CD14-positive monocyte (primary cell): ENCODE measurements at regions not wholly inside any gene's neighbourhood (a gene's known extent, or its start where the extent isn't known, plus 50 kb on each side); places are given as distances from the start of the nearest gene placed in this dataset.

Experiments
- DNase-seq, 3 donors: peaks; one replicate each; pipeline ENCODE4 v3.0.0-alpha.2; 2011 to 2022
- H2AFZ ChIP-seq: 2 replicates; pipeline ENCODE4 v1.6.0; 2012; ENCODE audit warnings: mild to moderate bottlenecking, low read depth, low read length, inconsistent platforms; ENCODE audit not compliant: insufficient read depth, poor library complexity, severe bottlenecking
- H3K27ac ChIP-seq, 2 donors: 1 replicate in 1 of 2; 2 replicates in 1 of 2; pipeline ENCODE4 v1.5.1; 2012 to 2013; ENCODE audit warnings: low read length in 2 of 2, control low read depth in 1 of 2, inconsistent platforms in 1 of 2, low read depth in 1 of 2, mild to moderate bottlenecking in 1 of 2
- H3K27me3 ChIP-seq, 2 donors: one replicate each; pipeline versions ENCODE4 v1.6.0 to v1.6.1; 2011 to 2013; ENCODE audit warnings: low read length in 2 of 2; ENCODE audit not compliant: control insufficient read depth in 2 of 2, insufficient read depth in 2 of 2
- H3K36me3 ChIP-seq, 2 donors: replicated peaks in 1 of 2; 1 replicate in 1 of 2; 2 replicates in 1 of 2; pipeline versions ENCODE4 v1.5.1 to v1.6.1; 2012 to 2013; ENCODE audit warnings: low read length in 2 of 2, control low read depth in 1 of 2, inconsistent platforms in 1 of 2, mild to moderate bottlenecking in 1 of 2; ENCODE audit not compliant: insufficient read depth in 2 of 2, control insufficient read depth in 1 of 2
- H3K4me1 ChIP-seq, 2 donors: 1 replicate in 1 of 2; 2 replicates in 1 of 2; pipeline versions ENCODE4 v1.5.1 to v1.6.1; 2012 to 2013; ENCODE audit warnings: low read length in 2 of 2, control low read depth in 1 of 2, inconsistent platforms in 1 of 2, mild to moderate bottlenecking in 1 of 2, moderate library complexity in 1 of 2; ENCODE audit not compliant: insufficient read depth in 2 of 2, control insufficient read depth in 1 of 2
- H3K4me2 ChIP-seq: replicated peaks from 2 replicates; pipeline ENCODE3; 2012; ENCODE audit warnings: low read length, moderate library complexity, mild to moderate bottlenecking; ENCODE audit not compliant: poor library complexity, severe bottlenecking; ENCODE audit errors: extremely low read depth
- H3K4me3 ChIP-seq, 3 experiments: fragments of 200-600 bp in 1 of 3; sonication (generic) in 1 of 3; replicated peaks in 1 of 3; 1 replicate in 2 of 3; 2 replicates in 1 of 3; pipeline ENCODE4 v1.5.1; 2011 to 2013; ENCODE audit warnings: low read length in 3 of 3, mild to moderate bottlenecking in 3 of 3, control low read depth in 2 of 3, low read depth in 2 of 3, inconsistent platforms in 1 of 3, moderate library complexity in 1 of 3
- H3K79me2 ChIP-seq: 2 replicates; pipeline ENCODE4 v1.6.0; 2012; ENCODE audit warnings: mild to moderate bottlenecking, control low read depth, inconsistent platforms, low read length, moderate library complexity; ENCODE audit not compliant: insufficient read depth
- H3K9ac ChIP-seq: 2 replicates; pipeline ENCODE4 v1.6.0; 2017; ENCODE audit warnings: low read length, mild to moderate bottlenecking; ENCODE audit not compliant: insufficient read depth, poor library complexity, severe bottlenecking
- H3K9me3 ChIP-seq, 2 donors: replicated peaks in 1 of 2; 1 replicate in 1 of 2; 2 replicates in 1 of 2; pipeline versions ENCODE4 v1.5.1 to v1.6.1; 2012 to 2013; ENCODE audit warnings: low read length in 2 of 2, control low read depth in 1 of 2; ENCODE audit not compliant: control insufficient read depth in 1 of 2, insufficient read depth in 1 of 2
- H4K20me1 ChIP-seq: 2 replicates; pipeline ENCODE4 v1.6.0; 2012; ENCODE audit warnings: mild to moderate bottlenecking, low read length, control low read depth, moderate library complexity; ENCODE audit not compliant: insufficient read depth
- H3K27ac Mint-ChIP-seq, 7 donors: one replicate each; pipeline ENCODE4 v1.8.0; 2020; ENCODE audit warnings: mild to moderate bottlenecking in 7 of 7, mixed read lengths in 7 of 7, moderate library complexity in 6 of 7, inconsistent platforms in 2 of 7
- H3K27me3 Mint-ChIP-seq, 3 donors: one replicate each; pipeline ENCODE4 v1.8.0; 2021 to 2022; ENCODE audit warnings: low read depth in 3 of 3, mild to moderate bottlenecking in 3 of 3, mixed read lengths in 3 of 3, moderate library complexity in 3 of 3, inconsistent platforms in 1 of 3
- H3K36me3 Mint-ChIP-seq, 2 donors: one replicate each; pipeline ENCODE4 v1.8.0; 2020; ENCODE audit warnings: mixed read lengths in 2 of 2, inconsistent platforms in 1 of 2, mild to moderate bottlenecking in 1 of 2
- H3K4me1 Mint-ChIP-seq: one replicate; pipeline ENCODE4 v1.8.0; 2020; ENCODE audit warnings: mild to moderate bottlenecking, mixed read lengths
- H3K4me3 Mint-ChIP-seq, 2 donors: one replicate each; pipeline ENCODE4 v1.8.0; 2020; ENCODE audit warnings: mild to moderate bottlenecking in 2 of 2, mixed read lengths in 2 of 2, moderate library complexity in 1 of 2
- H3K9me3 Mint-ChIP-seq, 7 donors: one replicate each; pipeline ENCODE4 v1.8.0; 2020 to 2022; ENCODE audit warnings: mixed read lengths in 7 of 7, mild to moderate bottlenecking in 6 of 7, moderate library complexity in 6 of 7, inconsistent platforms in 2 of 7
- WGBS: methylation state at CpG from one replicate; pipeline ENCODE4 v1.1.5; 2013; ENCODE audit warnings: missing lambda C conversion rate; ENCODE audit not compliant: insufficient coverage; 5-methylcytosine and 5-hydroxymethylcytosine counted together
- intact Hi-C, 2 donors: fragments of 100-400 bp; cut with micrococcal nuclease; formaldehyde crosslinking; loops; one replicate each; pipeline versions ENCODE4 v1.15.0 to v1.15.1; 2023
- TF ChIP-seq, protein P1 (sequence below): fragments of 200-600 bp; IDR thresholded peaks from one replicate; pipeline ENCODE4 v1.8.0; 2022; ENCODE audit warnings: antibody characterized with exemption, mild to moderate bottlenecking

DNA sequence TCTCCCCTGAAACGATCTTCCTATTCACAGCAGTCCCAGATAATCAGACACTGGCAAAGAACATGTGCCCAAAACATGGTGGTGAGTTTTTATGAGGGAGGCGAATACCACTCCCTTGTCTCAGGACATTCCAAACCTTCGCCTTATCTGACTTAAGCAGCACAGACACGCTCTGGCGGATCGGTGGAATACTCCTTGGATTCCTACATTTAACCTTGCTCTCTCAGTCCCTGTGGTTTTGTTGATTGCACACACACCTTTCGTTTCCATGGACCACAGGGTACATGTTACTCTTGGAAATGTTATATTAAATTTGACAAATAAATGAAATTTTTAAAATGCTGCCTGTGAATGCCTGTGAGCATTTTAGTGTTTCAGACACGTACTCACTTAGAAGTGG is 87.8 kb upstream of the CPEB4 start:
- H3K27me3 Mint-ChIP-seq, result peaks cover 0 to 2% (median 2%) of the 10 kb centered on the region in 3 donors
- 95% methylated on average over 5 of the region's 8 CpGs for WGBS
- H3K4me1 Mint-ChIP-seq, result peaks cover 39% of the 10 kb centered on the region

DNA sequence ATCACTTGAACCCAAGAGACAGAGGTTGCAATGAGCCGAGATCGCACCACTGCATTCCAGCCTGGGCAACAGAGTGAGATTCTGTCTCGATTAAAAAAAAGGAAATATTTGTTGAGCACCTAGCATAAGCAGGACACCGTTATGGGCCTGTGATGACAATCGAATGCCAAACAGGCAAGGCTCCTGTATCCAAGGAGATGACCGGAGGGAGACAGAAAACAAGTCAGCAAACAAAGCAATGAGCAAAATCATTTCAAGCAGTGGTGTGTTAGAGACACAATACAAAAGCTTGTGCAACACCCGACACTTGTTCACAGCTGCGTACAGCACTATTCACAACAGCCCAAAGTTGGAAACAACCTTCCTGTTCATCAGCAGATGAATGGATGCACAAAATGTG is 87.1 kb upstream of the CPEB4 start:
- H3K4me2 ChIP-seq, result no peak overlapping the region
- no peaks in the 10 kb centered on the region for H3K36me3 ChIP-seq
- no peak overlapping the region for H3K9ac ChIP-seq
- 95% methylated on average over 6 of the region's 8 CpGs for WGBS
- Mint-ChIP-seq H3K27ac (no peak overlapping the region), H3K9me3 (no peaks in the 10 kb centered on the region), H3K4me3 (no peak overlapping the region), H3K27me3 (peaks cover 0 to 2% (median 2%) of the 10 kb centered on the region in 3 donors), H3K4me1 (peaks cover 37% of the 10 kb centered on the region), H3K36me3 (peaks cover 0 to 5% of the 10 kb centered on the region in 2 donors)
- no peaks in the 10 kb centered on the region for H3K79me2 ChIP-seq
- H4K20me1 ChIP-seq, result no peaks in the 10 kb centered on the region
- H3K27me3 ChIP-seq, result no peaks in the 10 kb centered on the region
- no peaks in the 10 kb centered on the region for H3K9me3 ChIP-seq
- no peak for DNase-seq
- intact Hi-C loops, result loop anchor here in 1 of 2 donors (10.0 kb wide), 2 partner anchors 66 to 84 kb away; partner anchors contain the start of gene CPEB4
- H3K4me3 ChIP-seq, result no peak overlapping the region
- H2AFZ ChIP-seq, result no peak overlapping the region
- peaks cover 25 to 26% of the 10 kb centered on the region in 2 donors for H3K4me1 ChIP-seq
- TF ChIP-seq, protein P1, sequence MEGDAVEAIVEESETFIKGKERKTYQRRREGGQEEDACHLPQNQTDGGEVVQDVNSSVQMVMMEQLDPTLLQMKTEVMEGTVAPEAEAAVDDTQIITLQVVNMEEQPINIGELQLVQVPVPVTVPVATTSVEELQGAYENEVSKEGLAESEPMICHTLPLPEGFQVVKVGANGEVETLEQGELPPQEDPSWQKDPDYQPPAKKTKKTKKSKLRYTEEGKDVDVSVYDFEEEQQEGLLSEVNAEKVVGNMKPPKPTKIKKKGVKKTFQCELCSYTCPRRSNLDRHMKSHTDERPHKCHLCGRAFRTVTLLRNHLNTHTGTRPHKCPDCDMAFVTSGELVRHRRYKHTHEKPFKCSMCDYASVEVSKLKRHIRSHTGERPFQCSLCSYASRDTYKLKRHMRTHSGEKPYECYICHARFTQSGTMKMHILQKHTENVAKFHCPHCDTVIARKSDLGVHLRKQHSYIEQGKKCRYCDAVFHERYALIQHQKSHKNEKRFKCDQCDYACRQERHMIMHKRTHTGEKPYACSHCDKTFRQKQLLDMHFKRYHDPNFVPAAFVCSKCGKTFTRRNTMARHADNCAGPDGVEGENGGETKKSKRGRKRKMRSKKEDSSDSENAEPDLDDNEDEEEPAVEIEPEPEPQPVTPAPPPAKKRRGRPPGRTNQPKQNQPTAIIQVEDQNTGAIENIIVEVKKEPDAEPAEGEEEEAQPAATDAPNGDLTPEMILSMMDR, result no peak
- H3K27ac ChIP-seq, result no peak overlapping the region

More for the DNA sequence above, 87.8 kb upstream of the CPEB4 start:
- Histone ChIP-seq H3K9ac (no peak overlapping the region), H3K79me2 (no peaks in the 10 kb centered on the region), H3K9me3 (no peaks in the 10 kb centered on the region), H3K27ac (no peak overlapping the region), H2AFZ (no peak overlapping the region), H3K4me1 (peaks cover 25% of the 10 kb centered on the region in 2 donors), H3K4me3 (no peak overlapping the region), H3K4me2 (no peak overlapping the region), H3K36me3 (no peaks in the 10 kb centered on the region), H4K20me1 (no peaks in the 10 kb centered on the region), H3K27me3 (no peaks in the 10 kb centered on the region)
- H3K36me3 Mint-ChIP-seq, result peaks cover 0 to 5% of the 10 kb centered on the region in 2 donors
- no peaks in the 10 kb centered on the region for H3K9me3 Mint-ChIP-seq
- DNase-seq, result no peak
- intact Hi-C loops, result loop anchor here in 1 of 2 donors (10.0 kb wide), 2 partner anchors 66 to 84 kb away; partner anchors contain the start of gene CPEB4
- TF ChIP-seq, protein P1, result no peak
- H3K27ac Mint-ChIP-seq, result no peak overlapping the region
- H3K4me3 Mint-ChIP-seq, result no peak overlapping the region
